ENCODE measurements at regions not wholly inside any gene's neighbourhood (a gene's known extent, or its start where the extent isn't known, plus 50 kb on each side); places are given as distances from the start of the nearest gene placed in this dataset.

DNA sequence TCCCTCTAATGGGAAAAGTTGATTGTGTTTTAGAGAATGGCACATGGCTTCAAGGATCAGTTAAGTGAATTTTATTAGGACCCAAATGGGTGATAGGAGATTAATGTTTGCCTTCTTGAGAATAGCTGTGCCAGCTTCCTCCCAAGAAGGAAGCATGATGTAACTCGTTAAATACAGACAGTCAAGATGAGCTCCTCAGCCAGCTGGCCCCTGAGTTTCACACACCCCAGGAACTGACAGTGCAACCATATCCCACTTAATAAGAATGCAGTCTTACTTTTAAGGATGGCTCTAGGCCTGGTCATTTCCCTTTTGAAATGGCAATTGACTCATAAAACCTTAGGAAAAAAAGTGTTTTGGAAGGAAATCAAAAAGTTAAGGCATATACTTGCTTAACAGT lies 472.8 kb upstream of the KCNMB2 start (continued):
- no peak for TF ChIP-seq ZEB1 (IDR thresholded peaks at IDR 0.05; ENCODE audit: insufficient replicate concordance, low read depth)
- TF ChIP-seq, protein P1, sequence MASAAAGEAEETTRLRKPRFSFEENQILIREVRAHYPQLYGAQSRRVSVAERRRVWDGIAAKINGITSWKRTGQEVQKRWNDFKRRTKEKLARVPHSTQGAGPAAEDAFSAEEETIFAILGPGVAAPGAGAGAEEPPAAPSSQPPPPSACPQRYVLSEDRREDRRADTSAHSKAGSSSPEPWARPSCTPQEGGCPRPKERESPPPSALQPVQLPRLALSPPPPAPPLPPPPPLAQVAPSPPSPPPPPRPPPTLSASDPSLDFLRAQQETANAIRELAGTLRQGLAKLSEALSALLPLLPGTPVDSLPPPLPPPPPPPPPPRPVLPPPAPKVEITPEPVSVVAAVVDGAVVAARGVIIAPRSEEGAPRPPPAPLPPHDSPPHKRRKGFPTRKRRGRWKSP (CRISPR knock-in tag; IDR thresholded peaks at IDR 0.05) = no peak
- TF ChIP-seq, protein P2, sequence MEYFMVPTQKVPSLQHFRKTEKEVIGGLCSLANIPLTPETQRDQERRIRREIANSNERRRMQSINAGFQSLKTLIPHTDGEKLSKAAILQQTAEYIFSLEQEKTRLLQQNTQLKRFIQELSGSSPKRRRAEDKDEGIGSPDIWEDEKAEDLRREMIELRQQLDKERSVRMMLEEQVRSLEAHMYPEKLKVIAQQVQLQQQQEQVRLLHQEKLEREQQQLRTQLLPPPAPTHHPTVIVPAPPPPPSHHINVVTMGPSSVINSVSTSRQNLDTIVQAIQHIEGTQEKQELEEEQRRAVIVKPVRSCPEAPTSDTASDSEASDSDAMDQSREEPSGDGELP (IDR thresholded peaks at IDR 0.05; ENCODE audit: borderline replicate concordance, low read depth) = no peak
- TF ChIP-seq NFATC3 (CRISPR knock-in tag; IDR thresholded peaks at IDR 0.05) = no peak

DNA sequence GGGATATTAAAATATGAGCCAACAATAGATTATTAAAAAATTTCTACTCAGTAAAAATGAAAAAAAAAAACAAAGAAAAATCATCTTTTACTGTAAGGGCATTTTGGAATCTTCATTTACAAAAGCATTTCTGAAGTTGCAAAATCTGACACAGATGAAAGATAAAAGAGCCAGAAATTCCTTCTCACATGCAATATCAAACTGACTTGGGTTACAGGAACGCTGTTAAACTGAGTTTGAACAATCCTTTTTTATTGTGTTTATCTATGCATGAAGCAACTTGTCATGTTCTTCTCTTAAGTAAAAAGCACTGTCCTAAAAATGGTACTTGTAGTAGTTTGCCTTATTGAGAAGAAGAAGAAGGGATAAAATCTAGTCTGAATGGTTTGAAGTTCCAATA lies 468.5 kb upstream of the KCNMB2 start:
- ATAC-seq = no peak
- Histone ChIP-seq H3K36me3 (replicated peaks in 1 of 2; ENCODE audit: control insufficient read depth in 1 of 2, insufficient read depth in 2 of 2, low read length in 2 of 2) (no peaks in the 10 kb centered on the region), H3K4me3 (replicated peaks in 1 of 3; ENCODE audit: insufficient read depth in 1 of 3, low read depth in 2 of 3, low read length in 3 of 3) (no peak overlapping the region), H3K9me3 (ENCODE audit: low read length) (no peaks in the 10 kb centered on the region), H3K4me1 (ENCODE audit: insufficient read depth, low read length) (no peaks in the 10 kb centered on the region), H3K27ac (ENCODE audit: extremely low read length, insufficient read depth, low read length) (no peak overlapping the region), H3K4me2 (ENCODE audit: low read depth, low read length) (no peak overlapping the region), H2AFZ (ENCODE audit: low read length) (no peak overlapping the region), H3K9ac (ENCODE audit: insufficient read depth, low read depth, low read length) (no peak overlapping the region), H3K27me3 (ENCODE audit: control insufficient read depth in 1 of 2, insufficient read depth in 2 of 2, low read length in 2 of 2) (no peaks in the 10 kb centered on the region), H4K20me1 (ENCODE audit: insufficient read depth, low read length) (no peaks in the 10 kb centered on the region), H3K79me2 (ENCODE audit: insufficient read depth, low read length) (no peaks in the 10 kb centered on the region)
- in situ Hi-C loops (cut with HindIII; ENCODE audit: extremely low pct_ligation_motif_present, low pct_unique_long_range_greater_than_20kb) = no loop called here
- POLR2A ChIA-PET = no interaction called here
- no peak for DNase-seq (ENCODE audit: low spot score)
- CTCF ChIA-PET (ENCODE audit: low intra/inter-chr PET ratio, low total read pairs) = no interaction called here
- BruUV-seq (replicated peaks) = no TSS peak
- intact Hi-C loops (cut with micrococcal nuclease; ENCODE audit: unreplicated experiment) = no loop called here
- FAIRE-seq = no peak
- WGBS (ENCODE audit: low lambda C conversion rate) = 2% methylated on average over 1 of the region's 1 CpG
- no peak for TF ChIP-seq IKZF4 (CRISPR knock-in tag; IDR thresholded peaks at IDR 0.05; ENCODE audit: borderline replicate concordance, low read depth, not compliant biosample characterization)
- TF ChIP-seq ZNF703 (CRISPR knock-in tag; IDR thresholded peaks at IDR 0.05; ENCODE audit: borderline replicate concordance) = no peak
- TF ChIP-seq, protein P3, sequence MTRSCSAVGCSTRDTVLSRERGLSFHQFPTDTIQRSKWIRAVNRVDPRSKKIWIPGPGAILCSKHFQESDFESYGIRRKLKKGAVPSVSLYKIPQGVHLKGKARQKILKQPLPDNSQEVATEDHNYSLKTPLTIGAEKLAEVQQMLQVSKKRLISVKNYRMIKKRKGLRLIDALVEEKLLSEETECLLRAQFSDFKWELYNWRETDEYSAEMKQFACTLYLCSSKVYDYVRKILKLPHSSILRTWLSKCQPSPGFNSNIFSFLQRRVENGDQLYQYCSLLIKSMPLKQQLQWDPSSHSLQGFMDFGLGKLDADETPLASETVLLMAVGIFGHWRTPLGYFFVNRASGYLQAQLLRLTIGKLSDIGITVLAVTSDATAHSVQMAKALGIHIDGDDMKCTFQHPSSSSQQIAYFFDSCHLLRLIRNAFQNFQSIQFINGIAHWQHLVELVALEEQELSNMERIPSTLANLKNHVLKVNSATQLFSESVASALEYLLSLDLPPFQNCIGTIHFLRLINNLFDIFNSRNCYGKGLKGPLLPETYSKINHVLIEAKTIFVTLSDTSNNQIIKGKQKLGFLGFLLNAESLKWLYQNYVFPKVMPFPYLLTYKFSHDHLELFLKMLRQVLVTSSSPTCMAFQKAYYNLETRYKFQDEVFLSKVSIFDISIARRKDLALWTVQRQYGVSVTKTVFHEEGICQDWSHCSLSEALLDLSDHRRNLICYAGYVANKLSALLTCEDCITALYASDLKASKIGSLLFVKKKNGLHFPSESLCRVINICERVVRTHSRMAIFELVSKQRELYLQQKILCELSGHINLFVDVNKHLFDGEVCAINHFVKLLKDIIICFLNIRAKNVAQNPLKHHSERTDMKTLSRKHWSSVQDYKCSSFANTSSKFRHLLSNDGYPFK (CRISPR knock-in tag; IDR thresholded peaks at IDR 0.05; ENCODE audit: borderline replicate concordance) = no peak
- TF ChIP-seq PCBP2 (optimal IDR thresholded peaks at IDR 0.05; ENCODE audit: low read depth, low read length, poor library complexity, severe bottlenecking) = no peak
- TF ChIP-seq ZNF160 (CRISPR knock-in tag; IDR thresholded peaks at IDR 0.05) = no peak
- no peak for TF ChIP-seq FOXK1 (CRISPR knock-in tag; IDR thresholded peaks at IDR 0.05; ENCODE audit: borderline replicate concordance, low read depth)
- TF ChIP-seq, protein P4, sequence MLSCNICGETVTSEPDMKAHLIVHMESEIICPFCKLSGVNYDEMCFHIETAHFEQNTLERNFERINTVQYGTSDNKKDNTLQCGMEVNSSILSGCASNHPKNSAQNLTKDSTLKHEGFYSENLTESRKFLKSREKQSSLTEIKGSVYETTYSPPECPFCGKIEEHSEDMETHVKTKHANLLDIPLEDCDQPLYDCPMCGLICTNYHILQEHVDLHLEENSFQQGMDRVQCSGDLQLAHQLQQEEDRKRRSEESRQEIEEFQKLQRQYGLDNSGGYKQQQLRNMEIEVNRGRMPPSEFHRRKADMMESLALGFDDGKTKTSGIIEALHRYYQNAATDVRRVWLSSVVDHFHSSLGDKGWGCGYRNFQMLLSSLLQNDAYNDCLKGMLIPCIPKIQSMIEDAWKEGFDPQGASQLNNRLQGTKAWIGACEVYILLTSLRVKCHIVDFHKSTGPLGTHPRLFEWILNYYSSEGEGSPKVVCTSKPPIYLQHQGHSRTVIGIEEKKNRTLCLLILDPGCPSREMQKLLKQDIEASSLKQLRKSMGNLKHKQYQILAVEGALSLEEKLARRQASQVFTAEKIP (CRISPR knock-in tag; IDR thresholded peaks at IDR 0.05; ENCODE audit: borderline replicate concordance) = no peak
- TF ChIP-seq, protein P5, sequence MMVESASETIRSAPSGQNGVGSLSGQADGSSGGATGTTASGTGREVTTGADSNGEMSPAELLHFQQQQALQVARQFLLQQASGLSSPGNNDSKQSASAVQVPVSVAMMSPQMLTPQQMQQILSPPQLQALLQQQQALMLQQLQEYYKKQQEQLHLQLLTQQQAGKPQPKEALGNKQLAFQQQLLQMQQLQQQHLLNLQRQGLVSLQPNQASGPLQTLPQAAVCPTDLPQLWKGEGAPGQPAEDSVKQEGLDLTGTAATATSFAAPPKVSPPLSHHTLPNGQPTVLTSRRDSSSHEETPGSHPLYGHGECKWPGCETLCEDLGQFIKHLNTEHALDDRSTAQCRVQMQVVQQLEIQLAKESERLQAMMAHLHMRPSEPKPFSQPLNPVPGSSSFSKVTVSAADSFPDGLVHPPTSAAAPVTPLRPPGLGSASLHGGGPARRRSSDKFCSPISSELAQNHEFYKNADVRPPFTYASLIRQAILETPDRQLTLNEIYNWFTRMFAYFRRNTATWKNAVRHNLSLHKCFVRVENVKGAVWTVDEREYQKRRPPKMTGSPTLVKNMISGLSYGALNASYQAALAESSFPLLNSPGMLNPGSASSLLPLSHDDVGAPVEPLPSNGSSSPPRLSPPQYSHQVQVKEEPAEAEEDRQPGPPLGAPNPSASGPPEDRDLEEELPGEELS (CRISPR knock-in tag; IDR thresholded peaks at IDR 0.05) = no peak
